Fibroblast of lung (primary cell): ENCODE measurements at regions not wholly inside any gene's neighbourhood (a gene's known extent, or its start where the extent isn't known, plus 50 kb on each side); places are given as distances from the start of the nearest gene placed in this dataset.

ENCODE experiments used
- DNase-seq, 2 donors: peaks; one replicate each; pipeline versions ENCODE4 v3.0.0 to v3.0.0-alpha.2; 2010; ENCODE audit warnings: low read depth in 2 of 2
- H2AFZ ChIP-seq: 2 replicates; pipeline ENCODE4 v1.5.1; 2012; ENCODE audit warnings: low read length, control low read depth, inconsistent platforms
- H3K27ac ChIP-seq: 2 replicates; pipeline ENCODE4 v1.5.1; 2011; ENCODE audit warnings: low read length, control low read depth; ENCODE audit not compliant: insufficient read depth
- H3K27me3 ChIP-seq: 2 replicates; pipeline ENCODE4 v1.5.1; 2011; ENCODE audit warnings: mild to moderate bottlenecking, low read length; ENCODE audit not compliant: control insufficient read depth, insufficient read depth
- H3K36me3 ChIP-seq: 2 replicates; pipeline ENCODE4 v1.5.1; 2011; ENCODE audit warnings: low read length; ENCODE audit not compliant: control insufficient read depth, insufficient read depth
- H3K4me1 ChIP-seq: 2 replicates; pipeline ENCODE4 v1.5.1; 2011; ENCODE audit warnings: low read length; ENCODE audit not compliant: control insufficient read depth, insufficient read depth; ENCODE audit errors: extremely low read depth
- H3K4me2 ChIP-seq: 2 replicates; pipeline ENCODE4 v1.5.1; 2011; ENCODE audit warnings: low read length, control low read depth; ENCODE audit not compliant: insufficient read depth; ENCODE audit errors: extremely low read depth
- H3K4me3 ChIP-seq, 4 experiments: fragments of 200-600 bp in 1 of 4; sonication (generic) in 1 of 4; replicated peaks in 1 of 4; 2 replicates each; pipeline ENCODE4 v1.5.1; 2011 to 2016; ENCODE audit warnings: low read length in 4 of 4, low read depth in 3 of 4, mild to moderate bottlenecking in 3 of 4, control low read depth in 2 of 4, inconsistent platforms in 1 of 4, mixed read lengths in 1 of 4; ENCODE audit not compliant: insufficient read depth in 1 of 4; ENCODE audit errors: control extremely low read depth in 1 of 4
- H3K79me2 ChIP-seq: 2 replicates; pipeline ENCODE4 v1.5.1; 2012; ENCODE audit warnings: mild to moderate bottlenecking, low read length, inconsistent platforms; ENCODE audit not compliant: control insufficient read depth, insufficient read depth
- H3K9ac ChIP-seq: 2 replicates; pipeline ENCODE4 v1.5.1; 2011; ENCODE audit warnings: mild to moderate bottlenecking, low read length, control low read depth; ENCODE audit not compliant: insufficient read depth
- H3K9me3 ChIP-seq: 2 replicates; pipeline ENCODE4 v1.5.1; 2012; ENCODE audit warnings: low read depth, low read length; ENCODE audit not compliant: control insufficient read depth, insufficient read depth
- H4K20me1 ChIP-seq: 2 replicates; pipeline ENCODE4 v1.5.1; 2011; ENCODE audit warnings: low read length; ENCODE audit not compliant: control insufficient read depth, insufficient read depth; ENCODE audit errors: extremely low read depth
- CTCF ChIP-seq, 2 donors: IDR thresholded peaks in 1 of 2; conservative IDR thresholded peaks in 1 of 2; 1 replicate in 1 of 2; 2 replicates in 1 of 2; pipeline ENCODE4 v1.5.1; 2011 to 2012; ENCODE audit warnings: low read length in 2 of 2, control low read depth in 1 of 2, inconsistent platforms in 1 of 2, low read depth in 1 of 2, mild to moderate bottlenecking in 1 of 2
- EZH2 ChIP-seq: IDR thresholded peaks from 2 replicates; pipeline ENCODE4 v1.5.1; 2012; ENCODE audit warnings: low read length, control low read depth, mild to moderate bottlenecking; ENCODE audit errors: missing control alignments

- Histone ChIP-seq H4K20me1 (no peaks in the 10 kb centered on the region), H3K27ac (no peak overlapping the region), H2AFZ (no peak overlapping the region), H3K4me3 (no peak overlapping the region), H3K9me3 (no peaks in the 10 kb centered on the region), H3K27me3 (no peaks in the 10 kb centered on the region), H3K36me3 (no peaks in the 10 kb centered on the region), H3K79me2 (no peaks in the 10 kb centered on the region), H3K4me1 (no peaks in the 10 kb centered on the region), H3K9ac (no peak overlapping the region), H3K4me2 (no peak overlapping the region)
- TF ChIP-seq CTCF (conservative IDR thresholded peaks at IDR 0.05 in 1 of 2, IDR thresholded peaks at IDR 0.05 in 1 of 2; ENCODE audit: low read depth in 1 of 2, low read length in 2 of 2), result no peak
- no peak for TF ChIP-seq EZH2
- peak in 1 of 2 donors; percentile 69 for DNase-seq
These were observed 215.9 kb downstream of the SOX11 start for GRCh38 chr2:5908071-5908470.

GRCh38 chr2:5911718-5912117 lies 219.5 kb downstream of the SOX11 start:
- no peak for DNase-seq
- TF ChIP-seq EZH2, result no peak
- no peak for TF ChIP-seq CTCF (conservative IDR thresholded peaks at IDR 0.05 in 1 of 2, IDR thresholded peaks at IDR 0.05 in 1 of 2; ENCODE audit: low read depth in 1 of 2, low read length in 2 of 2)
- no peaks in the 10 kb centered on the region for H3K27me3 ChIP-seq
- H3K4me2 ChIP-seq, result no peak overlapping the region
- H4K20me1 ChIP-seq, result no peaks in the 10 kb centered on the region
- H3K79me2 ChIP-seq, result no peaks in the 10 kb centered on the region
- no peak overlapping the region for H3K4me3 ChIP-seq
- no peaks in the 10 kb centered on the region for H3K36me3 ChIP-seq
- no peaks in the 10 kb centered on the region for H3K9me3 ChIP-seq
- no peak overlapping the region for H3K27ac ChIP-seq
- no peaks in the 10 kb centered on the region for H3K4me1 ChIP-seq
- H3K9ac ChIP-seq, result no peak overlapping the region
- no peak overlapping the region for H2AFZ ChIP-seq

- no peaks in the 10 kb centered on the region for H3K9me3 ChIP-seq
These were observed 221.7 kb downstream of the SOX11 start for GRCh38 chr2:5913711-5914395.

More at GRCh38 chr2:5913711-5914395, 221.7 kb downstream of the SOX11 start:
- Histone ChIP-seq H3K4me3 (no peak overlapping the region), H3K9ac (no peak overlapping the region), H3K36me3 (no peaks in the 10 kb centered on the region), H3K4me1 (no peaks in the 10 kb centered on the region), H2AFZ (no peak overlapping the region), H3K79me2 (no peaks in the 10 kb centered on the region), H4K20me1 (no peaks in the 10 kb centered on the region), H3K4me2 (no peak overlapping the region), H3K27me3 (no peaks in the 10 kb centered on the region), H3K27ac (no peak overlapping the region)
- no peak for DNase-seq
- TF ChIP-seq EZH2, result no peak
- no peak for TF ChIP-seq CTCF (conservative IDR thresholded peaks at IDR 0.05 in 1 of 2, IDR thresholded peaks at IDR 0.05 in 1 of 2; ENCODE audit: low read depth in 1 of 2, low read length in 2 of 2)
